ENCODE measurements at regions not wholly inside any gene's neighbourhood (a gene's known extent, or its start where the extent isn't known, plus 50 kb on each side); places are given as distances from the start of the nearest gene placed in this dataset.

- no peaks in the 10 kb centered on the region for H3K36me3 ChIP-seq (ENCODE audit: control insufficient read depth, insufficient read depth, low read length)
- no peaks in the 10 kb centered on the region; the same call in 1 of the 2 replicates for H3K9me3 ChIP-seq (ENCODE audit: control insufficient read depth, insufficient read depth, low read length)
- H3K4me1 ChIP-seq (ENCODE audit: control insufficient read depth, insufficient read depth, low read length) = no peaks in the 10 kb centered on the region
- H3K4me3 ChIP-seq (ENCODE audit: low read length) = no peak overlapping the region
- H3K27ac ChIP-seq (ENCODE audit: low read length) = no peak overlapping the region
- no peaks in the 10 kb centered on the region for H3K27me3 ChIP-seq (ENCODE audit: control insufficient read depth, insufficient read depth, low read length)
- no CpG with 5 or more reads among the region's 6 CpGs for WGBS (ENCODE audit: insufficient coverage, insufficient read length)
- no peak for DNase-seq (ENCODE audit: low read depth, low spot score)
Observed at GRCh38 chr5:8844847-8845246, 701.0 kb downstream of the SEMA5A start.

- H3K27ac ChIP-seq (ENCODE audit: low read length) = no peak overlapping the region
- no peaks in the 10 kb centered on the region for H3K27me3 ChIP-seq (ENCODE audit: control insufficient read depth, insufficient read depth, low read length)
- WGBS (ENCODE audit: insufficient coverage, insufficient read length) = no CpG with 5 or more reads among the region's 5 CpGs
- no peaks in the 10 kb centered on the region for H3K36me3 ChIP-seq (ENCODE audit: control insufficient read depth, insufficient read depth, low read length)
- no peaks in the 10 kb centered on the region; the same call in 1 of the 2 replicates for H3K9me3 ChIP-seq (ENCODE audit: control insufficient read depth, insufficient read depth, low read length)
- H3K4me1 ChIP-seq (ENCODE audit: control insufficient read depth, insufficient read depth, low read length) = no peaks in the 10 kb centered on the region
- no peak for DNase-seq (ENCODE audit: low read depth, low spot score)
- H3K4me3 ChIP-seq (ENCODE audit: low read length) = no peak overlapping the region
Observed at GRCh38 chr5:8845296-8845695, 700.6 kb downstream of the SEMA5A start.

GRCh38 chr5:8848366-8848765 lies 697.5 kb downstream of the SEMA5A start:
- Histone ChIP-seq H3K9me3 (ENCODE audit: control insufficient read depth, insufficient read depth, low read length) (no peaks in the 10 kb centered on the region), H3K36me3 (ENCODE audit: control insufficient read depth, insufficient read depth, low read length) (no peaks in the 10 kb centered on the region), H3K27me3 (ENCODE audit: control insufficient read depth, insufficient read depth, low read length) (no peaks in the 10 kb centered on the region), H3K4me3 (ENCODE audit: low read length) (no peak overlapping the region), H3K4me1 (ENCODE audit: control insufficient read depth, insufficient read depth, low read length) (no peaks in the 10 kb centered on the region), H3K27ac (ENCODE audit: low read length) (no peak overlapping the region)
- no peak for DNase-seq (ENCODE audit: low read depth, low spot score)
- WGBS (ENCODE audit: insufficient coverage, insufficient read length) = no CpG with 5 or more reads among the region's 7 CpGs

GRCh38 chr5:8848997-8849594 lies 696.8 kb downstream of the SEMA5A start:
- no peaks in the 10 kb centered on the region for H3K36me3 ChIP-seq (ENCODE audit: control insufficient read depth, insufficient read depth, low read length)
- H3K9me3 ChIP-seq (ENCODE audit: control insufficient read depth, insufficient read depth, low read length) = no peaks in the 10 kb centered on the region
- no peak overlapping the region for H3K4me3 ChIP-seq (ENCODE audit: low read length)
- WGBS (ENCODE audit: insufficient coverage, insufficient read length) = no CpG with 5 or more reads among the region's 3 CpGs
- DNase-seq (ENCODE audit: low read depth, low spot score) = no peak
- no peaks in the 10 kb centered on the region for H3K27me3 ChIP-seq (ENCODE audit: control insufficient read depth, insufficient read depth, low read length)
- H3K4me1 ChIP-seq (ENCODE audit: control insufficient read depth, insufficient read depth, low read length) = no peaks in the 10 kb centered on the region
- H3K27ac ChIP-seq (ENCODE audit: low read length) = no peak overlapping the region

- no peaks in the 10 kb centered on the region for H3K4me1 ChIP-seq (ENCODE audit: control insufficient read depth, insufficient read depth, low read length)
- no peaks in the 10 kb centered on the region for H3K36me3 ChIP-seq (ENCODE audit: control insufficient read depth, insufficient read depth, low read length)
- H3K9me3 ChIP-seq (ENCODE audit: control insufficient read depth, insufficient read depth, low read length) = no peaks in the 10 kb centered on the region
- no CpG with 5 or more reads among the region's 2 CpGs for WGBS (ENCODE audit: insufficient coverage, insufficient read length)
- H3K4me3 ChIP-seq (ENCODE audit: low read length) = no peak overlapping the region
- no peak for DNase-seq (ENCODE audit: low read depth, low spot score)
- no peak overlapping the region for H3K27ac ChIP-seq (ENCODE audit: low read length)
- no peaks in the 10 kb centered on the region for H3K27me3 ChIP-seq (ENCODE audit: control insufficient read depth, insufficient read depth, low read length)
Observed at GRCh38 chr5:8851101-8851500, 694.8 kb downstream of the SEMA5A start.

- Histone ChIP-seq H3K4me3 (ENCODE audit: low read length) (no peak overlapping the region), H3K4me1 (ENCODE audit: control insufficient read depth, insufficient read depth, low read length) (no peaks in the 10 kb centered on the region), H3K27me3 (ENCODE audit: control insufficient read depth, insufficient read depth, low read length) (no peaks in the 10 kb centered on the region), H3K36me3 (ENCODE audit: control insufficient read depth, insufficient read depth, low read length) (no peaks in the 10 kb centered on the region), H3K27ac (ENCODE audit: low read length) (no peak overlapping the region), H3K9me3 (ENCODE audit: control insufficient read depth, insufficient read depth, low read length) (no peaks in the 10 kb centered on the region)
- DNase-seq (ENCODE audit: low read depth, low spot score) = no peak
- WGBS (ENCODE audit: insufficient coverage, insufficient read length) = no CpG with 5 or more reads among the region's 2 CpGs
Observed at GRCh38 chr5:8857051-8857450, 688.8 kb downstream of the SEMA5A start.

- H3K36me3 ChIP-seq (ENCODE audit: control insufficient read depth, insufficient read depth, low read length) = no peaks in the 10 kb centered on the region
- no peaks in the 10 kb centered on the region for H3K4me1 ChIP-seq (ENCODE audit: control insufficient read depth, insufficient read depth, low read length)
- no peaks in the 10 kb centered on the region for H3K9me3 ChIP-seq (ENCODE audit: control insufficient read depth, insufficient read depth, low read length)
- H3K27me3 ChIP-seq (ENCODE audit: control insufficient read depth, insufficient read depth, low read length) = no peaks in the 10 kb centered on the region
- no peak overlapping the region for H3K27ac ChIP-seq (ENCODE audit: low read length)
- no CpG with 5 or more reads among the region's 5 CpGs for WGBS (ENCODE audit: insufficient coverage, insufficient read length)
- H3K4me3 ChIP-seq (ENCODE audit: low read length) = no peak overlapping the region
- no peak for DNase-seq (ENCODE audit: low read depth, low spot score)
Observed at GRCh38 chr5:8861764-8862163, 684.1 kb downstream of the SEMA5A start.

GRCh38 chr5:8864053-8864452 lies 681.8 kb downstream of the SEMA5A start:
- no CpG with 5 or more reads among the region's 4 CpGs for WGBS (ENCODE audit: insufficient coverage, insufficient read length)
- Histone ChIP-seq H3K4me1 (ENCODE audit: control insufficient read depth, insufficient read depth, low read length) (no peaks in the 10 kb centered on the region), H3K36me3 (ENCODE audit: control insufficient read depth, insufficient read depth, low read length) (no peaks in the 10 kb centered on the region), H3K4me3 (ENCODE audit: low read length) (no peak overlapping the region), H3K9me3 (ENCODE audit: control insufficient read depth, insufficient read depth, low read length) (no peaks in the 10 kb centered on the region), H3K27ac (ENCODE audit: low read length) (no peak overlapping the region), H3K27me3 (ENCODE audit: control insufficient read depth, insufficient read depth, low read length) (no peaks in the 10 kb centered on the region)
- peak; percentile 33 for DNase-seq (ENCODE audit: low read depth, low spot score)

- no peaks in the 10 kb centered on the region for H3K4me1 ChIP-seq (ENCODE audit: control insufficient read depth, insufficient read depth, low read length)
- WGBS (ENCODE audit: insufficient coverage, insufficient read length) = no CpG with 5 or more reads among the region's 5 CpGs
- H3K27me3 ChIP-seq (ENCODE audit: control insufficient read depth, insufficient read depth, low read length) = no peaks in the 10 kb centered on the region
- no peak overlapping the region for H3K27ac ChIP-seq (ENCODE audit: low read length)
- no peak overlapping the region for H3K4me3 ChIP-seq (ENCODE audit: low read length)
- DNase-seq (ENCODE audit: low read depth, low spot score) = no peak
- no peaks in the 10 kb centered on the region for H3K36me3 ChIP-seq (ENCODE audit: control insufficient read depth, insufficient read depth, low read length)
- no peaks in the 10 kb centered on the region for H3K9me3 ChIP-seq (ENCODE audit: control insufficient read depth, insufficient read depth, low read length)
Observed at GRCh38 chr5:8865266-8865665, 680.6 kb downstream of the SEMA5A start.

GRCh38 chr5:8865686-8866374 lies 680.0 kb downstream of the SEMA5A start:
- no CpG with 5 or more reads among the region's 7 CpGs for WGBS (ENCODE audit: insufficient coverage, insufficient read length)
- Histone ChIP-seq H3K4me3 (ENCODE audit: low read length) (no peak overlapping the region), H3K4me1 (ENCODE audit: control insufficient read depth, insufficient read depth, low read length) (peaks cover 1% of the 10 kb centered on the region; the same call in 1 of the 2 replicates), H3K27ac (ENCODE audit: low read length) (no peak overlapping the region), H3K36me3 (ENCODE audit: control insufficient read depth, insufficient read depth, low read length) (no peaks in the 10 kb centered on the region), H3K27me3 (ENCODE audit: control insufficient read depth, insufficient read depth, low read length) (no peaks in the 10 kb centered on the region), H3K9me3 (ENCODE audit: control insufficient read depth, insufficient read depth, low read length) (no peaks in the 10 kb centered on the region)
- no peak for DNase-seq (ENCODE audit: low read depth, low spot score)

GRCh38 chr5:8868283-8868682 lies 677.6 kb downstream of the SEMA5A start:
- no CpG with 5 or more reads among the region's 1 CpG for WGBS (ENCODE audit: insufficient coverage, insufficient read length)
- Histone ChIP-seq H3K4me1 (ENCODE audit: control insufficient read depth, insufficient read depth, low read length) (peaks cover 2% of the 10 kb centered on the region; the same call in 1 of the 2 replicates), H3K27me3 (ENCODE audit: control insufficient read depth, insufficient read depth, low read length) (no peaks in the 10 kb centered on the region), H3K27ac (ENCODE audit: low read length) (no peak overlapping the region), H3K36me3 (ENCODE audit: control insufficient read depth, insufficient read depth, low read length) (no peaks in the 10 kb centered on the region), H3K9me3 (ENCODE audit: control insufficient read depth, insufficient read depth, low read length) (no peaks in the 10 kb centered on the region), H3K4me3 (ENCODE audit: low read length) (no peak overlapping the region)
- DNase-seq (ENCODE audit: low read depth, low spot score) = no peak

Data from iPS DF 6.9 (cell line).